ENCODE measurements at regions not wholly inside any gene's neighbourhood (a gene's known extent, or its start where the extent isn't known, plus 50 kb on each side); places are given as distances from the start of the nearest gene placed in this dataset.

- no peak for TF ChIP-seq CTCF (IDR thresholded peaks at IDR 0.05; ENCODE audit: insufficient read depth, low read length, missing control alignments)
- CTCF ChIA-PET: no interaction called here
- no peak for DNase-seq (ENCODE audit: low read depth, low spot score)
- no peak overlapping the region for H3K4me3 ChIP-seq (ENCODE audit: low read depth, low read length)
- POLR2A ChIA-PET: no interaction called here
Measured at GRCh38 chr14:42527141-42527540, 920.5 kb downstream of the LRFN5 start.

GRCh38 chr14:42523666-42524065, 917.0 kb downstream of the LRFN5 start:
- ChIA-PET POLR2A (interaction anchor here (0.7 kb wide), 1 partner anchor 104 kb away, joined by 3 read pairs; no protein-coding TSS in a partner anchor), CTCF (no interaction called here)
- no peak for TF ChIP-seq CTCF (IDR thresholded peaks at IDR 0.05; ENCODE audit: insufficient read depth, low read length, missing control alignments)
- H3K4me3 ChIP-seq (ENCODE audit: low read depth, low read length): no peak overlapping the region
- no peak for DNase-seq (ENCODE audit: low read depth, low spot score)

- no peak for DNase-seq (ENCODE audit: low read depth, low spot score)
- ChIA-PET POLR2A (no interaction called here), CTCF (no interaction called here)
- no peak for TF ChIP-seq CTCF (IDR thresholded peaks at IDR 0.05; ENCODE audit: insufficient read depth, low read length, missing control alignments)
- no peak overlapping the region for H3K4me3 ChIP-seq (ENCODE audit: low read depth, low read length)
Measured at GRCh38 chr14:42517806-42518500, 911.3 kb downstream of the LRFN5 start.

GRCh38 chr14:42513837-42514236, 907.2 kb downstream of the LRFN5 start:
- TF ChIP-seq CTCF (IDR thresholded peaks at IDR 0.05; ENCODE audit: insufficient read depth, low read length, missing control alignments): no peak
- no peak for DNase-seq (ENCODE audit: low read depth, low spot score)
- H3K4me3 ChIP-seq (ENCODE audit: low read depth, low read length): no peak overlapping the region
- POLR2A ChIA-PET: no interaction called here
- CTCF ChIA-PET: no interaction called here

GRCh38 chr14:42510071-42510470, 903.4 kb downstream of the LRFN5 start:
- no peak overlapping the region for H3K4me3 ChIP-seq (ENCODE audit: low read depth, low read length)
- TF ChIP-seq CTCF (IDR thresholded peaks at IDR 0.05; ENCODE audit: insufficient read depth, low read length, missing control alignments): no peak
- CTCF ChIA-PET: no interaction called here
- DNase-seq (ENCODE audit: low read depth, low spot score): no peak
- POLR2A ChIA-PET: no interaction called here

- CTCF ChIA-PET: no interaction called here
- no peak for DNase-seq (ENCODE audit: low read depth, low spot score)
- TF ChIP-seq CTCF (IDR thresholded peaks at IDR 0.05; ENCODE audit: insufficient read depth, low read length, missing control alignments): no peak
- no peak overlapping the region for H3K4me3 ChIP-seq (ENCODE audit: low read depth, low read length)
- POLR2A ChIA-PET: no interaction called here
Measured at GRCh38 chr14:42508209-42508946, 901.7 kb downstream of the LRFN5 start.
